GM18519 (cell line): ENCODE measurements at regions not wholly inside any gene's neighbourhood (a gene's known extent, or its start where the extent isn't known, plus 50 kb on each side); places are given as distances from the start of the nearest gene placed in this dataset.
"Not testable (repeated sequence)": the region's sequence is repeated elsewhere in the genome, so short reads cannot be mapped to it uniquely, and the experiment has no call there.

Experiments used
- ATAC-seq: cut with Tn5 transposase; IDR thresholded peaks from one replicate; pipeline ENCODE4 v1.9.1; 2021; ENCODE audit warnings: mild to moderate bottlenecking, moderate library complexity; ENCODE audit not compliant: unreplicated experiment, low FRiP score

DNA sequence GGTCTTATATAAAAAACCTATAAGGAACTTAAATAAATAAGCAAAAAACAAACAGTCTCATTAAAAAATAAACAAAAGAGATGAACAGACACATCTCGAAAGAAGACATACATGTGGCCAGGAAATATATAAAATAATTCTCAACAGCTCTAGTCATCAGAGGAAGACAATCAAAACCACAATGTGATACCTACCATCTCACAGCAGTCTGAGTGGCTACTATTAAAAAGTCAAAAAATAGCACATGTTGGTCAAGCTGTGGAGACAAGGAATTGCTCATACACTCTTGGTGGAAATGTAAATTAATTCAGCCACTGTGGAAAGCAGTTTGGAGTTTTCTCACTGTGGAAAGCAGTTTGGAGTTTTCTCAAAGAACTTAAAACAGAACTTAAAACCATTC is 100.3 kb upstream of the ADAMTS5 start:
- no peak for ATAC-seq

DNA sequence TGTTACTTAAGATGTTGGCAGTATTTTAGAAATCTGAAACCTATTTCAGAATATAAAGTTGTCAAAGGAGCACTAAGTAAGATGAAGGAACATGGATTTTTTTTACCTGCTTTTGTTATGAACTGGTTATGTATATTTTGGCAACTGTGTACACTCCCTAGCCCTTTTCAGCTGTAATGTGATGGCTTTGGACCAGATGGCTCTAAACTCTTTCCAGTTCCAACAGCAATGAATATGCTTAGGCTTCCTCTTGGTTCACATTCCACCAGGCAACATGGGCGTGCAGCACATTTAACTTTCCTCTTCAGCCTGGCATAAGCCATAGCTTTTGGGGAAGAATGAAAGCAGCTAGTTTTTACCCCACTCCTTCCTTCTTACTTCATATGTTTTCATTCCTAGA is 95.6 kb upstream of the ADAMTS5 start:
- ATAC-seq = no peak

DNA sequence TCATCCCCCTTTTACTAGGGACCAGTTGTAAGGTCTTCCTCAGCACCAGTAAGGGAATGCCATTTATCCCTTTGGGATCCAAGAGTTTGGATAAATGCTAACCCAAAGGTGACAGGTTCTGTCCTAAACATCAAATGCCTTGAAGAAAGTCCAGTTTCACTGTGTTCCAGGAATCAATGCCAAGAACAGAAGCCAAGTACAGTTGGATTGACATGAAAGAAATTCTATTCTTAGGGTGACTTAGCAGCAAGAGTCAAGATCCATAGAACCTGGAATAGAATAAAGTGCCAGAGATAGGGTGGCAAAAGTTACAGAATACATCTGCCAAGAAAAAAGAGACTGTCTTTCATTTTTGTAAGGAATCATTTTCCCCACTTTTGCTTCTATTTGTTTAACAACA is 94.9 kb upstream of the ADAMTS5 start:
- ATAC-seq = no peak

GRCh38 chr21:27060190-27060589 is 93.3 kb upstream of the ADAMTS5 start:
- no peak for ATAC-seq

DNA sequence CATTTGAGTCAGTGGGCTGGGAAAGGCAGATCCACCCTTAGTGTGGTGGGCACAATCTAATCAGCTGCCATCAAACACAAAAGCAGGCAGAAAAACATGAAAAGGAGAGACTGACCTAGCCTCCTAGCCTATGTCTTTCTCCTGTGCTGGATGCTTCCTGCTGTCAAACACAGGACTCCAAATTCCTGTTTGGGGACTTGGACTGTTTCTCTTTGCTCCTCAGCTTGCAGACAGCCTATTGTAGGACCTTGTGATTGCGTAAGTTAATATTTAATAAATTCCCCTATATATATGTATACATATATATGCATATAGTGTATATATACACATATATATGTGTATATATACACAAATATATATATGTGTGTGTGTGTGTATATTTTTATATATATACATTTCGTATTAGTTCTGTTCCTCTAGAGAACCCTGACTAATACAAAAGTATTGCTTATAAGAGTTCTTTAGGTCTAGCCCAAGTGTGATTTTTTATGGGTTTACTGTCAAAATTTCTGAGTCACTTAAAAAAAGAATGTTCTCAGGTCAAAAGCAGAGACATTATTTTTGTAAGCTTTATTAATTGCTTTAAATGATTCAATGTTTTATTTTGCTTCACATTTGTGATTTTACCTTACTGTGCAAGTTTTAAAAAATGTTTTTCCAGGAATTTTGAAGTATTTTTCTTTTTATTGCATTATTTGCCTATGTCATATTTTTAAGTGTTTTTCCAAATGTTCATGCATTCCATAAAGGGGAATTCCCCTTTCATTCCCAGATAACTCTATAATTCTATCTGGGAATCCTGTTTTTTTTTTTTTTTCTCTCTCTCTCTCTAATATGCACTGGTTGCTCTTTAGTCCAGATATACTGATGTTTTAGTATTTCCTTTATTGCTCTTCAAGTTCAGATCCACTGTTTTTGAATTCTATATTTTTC is 92.1 kb upstream of the ADAMTS5 start:
- no peak for ATAC-seq

- ATAC-seq = no peak
Measured at GRCh38 chr21:27057997-27058396, 91.1 kb upstream of the ADAMTS5 start.

GRCh38 chr21:27047658-27048314 is 80.9 kb upstream of the ADAMTS5 start:
- ATAC-seq = no peak

GRCh38 chr21:27047283-27047657 is 80.4 kb upstream of the ADAMTS5 start:
- ATAC-seq = no peak

- no peak for ATAC-seq
Measured at GRCh38 chr21:27045281-27045985, 78.5 kb upstream of the ADAMTS5 start.

- ATAC-seq = no peak
Measured at GRCh38 chr21:27043377-27043776, 76.5 kb upstream of the ADAMTS5 start.

- ATAC-seq = no peak
Measured at GRCh38 chr21:27040738-27041469, 74.0 kb upstream of the ADAMTS5 start.

DNA sequence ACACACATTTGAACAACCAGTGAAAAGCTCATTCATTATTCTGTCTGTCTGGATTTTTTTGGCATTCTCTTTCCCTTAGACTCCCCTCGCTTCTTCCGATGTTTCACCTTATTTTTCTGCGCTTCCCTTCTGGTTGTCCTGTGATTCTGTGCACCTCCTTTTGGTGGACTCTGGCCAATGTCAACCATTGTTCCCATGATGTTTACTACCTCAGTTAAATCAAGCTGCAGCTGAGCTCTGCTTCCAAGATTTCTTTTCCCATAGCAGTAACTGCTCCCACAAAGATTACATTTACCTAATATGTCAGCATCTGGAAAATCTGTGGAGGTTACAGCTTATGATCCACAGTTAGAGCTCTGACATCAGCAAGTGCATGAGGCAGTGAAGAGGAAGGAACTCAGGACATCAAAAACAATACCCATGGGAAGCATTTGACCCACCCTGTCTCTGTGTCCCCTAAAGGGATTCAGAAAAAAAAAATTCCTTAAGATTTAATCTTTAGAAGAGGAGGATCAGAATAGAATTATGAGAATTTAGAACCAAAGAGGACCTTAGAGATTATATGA is 69.9 kb upstream of the ADAMTS5 start:
- ATAC-seq = no peak

GRCh38 chr21:27035791-27036190 is 68.9 kb upstream of the ADAMTS5 start:
- ATAC-seq = no peak

DNA sequence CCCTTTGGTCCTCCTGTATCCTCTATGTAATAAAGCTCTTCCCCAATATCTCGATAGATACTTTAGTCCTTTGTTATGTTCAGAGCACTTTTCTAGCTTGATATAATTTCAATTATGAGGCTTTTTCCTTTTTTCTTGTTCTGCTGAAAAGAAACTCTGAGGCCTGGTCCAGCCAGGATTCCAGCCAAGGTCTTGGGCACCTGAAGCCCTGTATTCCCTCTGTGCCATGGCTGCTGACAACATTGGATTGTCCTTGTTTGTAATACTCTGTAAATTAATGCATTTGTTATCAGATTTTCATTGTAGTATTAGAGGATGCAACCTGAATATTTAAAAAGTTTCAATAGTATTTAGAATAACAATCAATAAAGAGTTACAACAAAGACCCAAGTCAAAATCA is 67.9 kb upstream of the ADAMTS5 start:
- no peak for ATAC-seq

DNA sequence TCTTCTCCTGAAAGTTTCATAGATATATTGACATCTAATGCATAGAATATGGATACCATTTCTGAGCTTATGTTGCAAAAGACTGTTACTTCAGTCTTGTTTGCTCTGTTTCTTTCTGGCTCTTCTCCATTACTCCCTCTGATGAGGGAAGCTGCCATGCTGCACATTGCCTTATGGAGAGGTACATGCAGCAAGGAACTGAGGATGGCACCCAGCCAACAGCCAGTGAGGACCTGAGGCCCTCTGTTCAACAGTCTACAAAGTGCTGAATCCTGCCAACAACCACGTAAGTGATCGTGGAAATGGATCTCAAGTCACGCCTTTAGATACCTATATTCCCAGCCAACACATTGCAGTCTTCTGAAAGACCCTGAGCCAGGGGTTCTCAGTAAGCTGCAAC is 66.6 kb upstream of the ADAMTS5 start:
- ATAC-seq = no peak

DNA sequence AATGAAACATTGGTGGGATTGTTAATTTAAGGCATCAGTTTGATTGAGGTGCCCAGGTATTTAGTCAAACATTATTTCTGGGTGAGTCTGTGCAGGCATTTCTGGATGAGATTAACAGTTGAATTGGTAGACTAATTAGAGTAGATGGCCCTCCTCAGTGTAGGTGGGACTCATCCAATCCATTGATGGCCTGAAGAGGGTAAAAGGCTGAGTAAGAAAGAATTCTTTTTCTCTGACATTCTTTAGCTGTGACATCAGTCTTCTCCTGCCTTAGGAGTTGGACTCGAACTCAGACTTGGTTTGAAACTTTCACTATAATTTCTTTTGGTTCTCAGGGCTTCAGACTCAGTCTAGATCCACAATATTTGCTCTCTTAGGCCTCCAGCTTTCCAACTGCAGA is 59.6 kb upstream of the ADAMTS5 start:
- ATAC-seq = no peak

- not testable (repeated sequence) for ATAC-seq
Measured at GRCh38 chr21:27025708-27026107, 58.8 kb upstream of the ADAMTS5 start.

DNA sequence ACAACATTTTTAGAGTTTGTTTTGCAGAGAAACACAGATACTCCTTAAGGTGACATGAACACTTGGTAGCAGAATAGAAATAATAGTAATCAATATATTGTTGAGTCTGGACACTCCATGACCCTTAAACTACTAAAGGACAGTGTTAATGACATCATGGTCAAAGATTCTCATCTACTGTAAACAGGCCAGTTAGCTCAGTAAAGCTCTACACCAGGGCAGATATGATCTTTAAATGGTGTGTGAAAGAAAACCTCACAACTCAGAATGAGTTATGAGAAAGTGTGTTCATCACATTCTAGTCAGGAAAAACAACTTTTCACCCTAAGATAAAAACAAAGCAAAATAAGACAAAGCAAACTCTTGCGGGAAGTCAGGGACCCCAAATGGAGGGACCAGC is 58.1 kb upstream of the ADAMTS5 start:
- no peak for ATAC-seq

- no peak for ATAC-seq
Measured at GRCh38 chr21:27024301-27024700, 57.4 kb upstream of the ADAMTS5 start.

GRCh38 chr21:27023186-27023585 is 56.3 kb upstream of the ADAMTS5 start:
- ATAC-seq = no peak
